ENCODE measurements at regions not wholly inside any gene's neighbourhood (a gene's known extent, or its start where the extent isn't known, plus 50 kb on each side); places are given as distances from the start of the nearest gene placed in this dataset.
"Not testable (repeated sequence)": the region's sequence is repeated elsewhere in the genome, so short reads cannot be mapped to it uniquely, and the experiment has no call there.

GRCh38 chr4:8976466-8977128, 105.0 kb upstream of the HMX1 start:
- H3K27ac ChIP-seq (ENCODE audit: low read length); H3K9me3 ChIP-seq (ENCODE audit: control insufficient read depth, low read depth, low read length); H3K4me3 ChIP-seq (ENCODE audit: low read length); H3K36me3 ChIP-seq (ENCODE audit: control insufficient read depth, insufficient read depth, low read length); H3K27me3 ChIP-seq (ENCODE audit: control insufficient read depth, insufficient read depth, low read length); DNase-seq; H3K4me1 ChIP-seq (ENCODE audit: control insufficient read depth, insufficient read depth, low read length): not testable (repeated sequence)
- no CpG with 5 or more reads among the region's 24 CpGs for WGBS (ENCODE audit: insufficient coverage, low lambda C conversion rate)

DNA sequence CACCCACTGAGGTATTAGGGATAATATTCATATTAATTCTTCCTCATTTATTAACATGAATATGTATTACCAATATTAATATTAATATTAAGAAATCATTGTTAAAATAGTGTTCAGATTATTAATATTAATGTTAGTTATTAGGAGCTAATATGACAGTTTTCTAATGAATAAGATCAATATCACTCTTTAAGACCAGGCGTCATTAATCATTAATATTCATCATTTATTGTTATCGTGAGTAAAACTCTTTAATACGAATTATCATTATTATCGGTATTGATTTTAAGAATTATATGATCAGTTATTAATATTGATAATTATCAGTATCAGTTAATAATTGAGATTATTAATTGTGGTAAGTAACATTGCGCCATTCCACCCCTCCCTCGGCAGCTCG, 101.0 kb upstream of the HMX1 start:
- WGBS (ENCODE audit: insufficient coverage, low lambda C conversion rate), result 100% methylated on average over 2 of the region's 7 CpGs
- not testable (repeated sequence) for H3K36me3 ChIP-seq (ENCODE audit: control insufficient read depth, insufficient read depth, low read length); H3K4me3 ChIP-seq (ENCODE audit: low read length); DNase-seq; H3K4me1 ChIP-seq (ENCODE audit: control insufficient read depth, insufficient read depth, low read length); H3K27me3 ChIP-seq (ENCODE audit: control insufficient read depth, insufficient read depth, low read length); H3K27ac ChIP-seq (ENCODE audit: low read length); H3K9me3 ChIP-seq (ENCODE audit: control insufficient read depth, low read depth, low read length)

DNA sequence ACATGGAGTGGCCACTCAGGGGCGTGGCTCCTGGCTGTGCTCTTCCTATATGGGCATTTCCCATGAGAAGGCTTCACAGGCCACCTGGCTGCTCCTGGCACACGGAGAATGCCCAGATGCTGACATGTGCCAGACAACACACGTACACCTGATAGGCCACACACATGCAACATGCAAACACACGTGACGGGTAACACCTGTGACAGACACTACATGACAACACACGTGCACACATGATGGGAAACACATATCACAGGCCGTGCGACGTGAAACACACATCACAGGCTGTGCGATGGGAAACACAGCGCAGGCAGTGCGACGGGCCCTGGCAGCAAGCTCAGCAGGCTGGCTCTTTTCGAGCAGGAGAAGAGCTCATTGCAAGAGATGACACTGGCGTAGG, 94.3 kb upstream of the HMX1 start:
- no CpG with 5 or more reads among the region's 15 CpGs for WGBS (ENCODE audit: insufficient coverage, low lambda C conversion rate)

DNA sequence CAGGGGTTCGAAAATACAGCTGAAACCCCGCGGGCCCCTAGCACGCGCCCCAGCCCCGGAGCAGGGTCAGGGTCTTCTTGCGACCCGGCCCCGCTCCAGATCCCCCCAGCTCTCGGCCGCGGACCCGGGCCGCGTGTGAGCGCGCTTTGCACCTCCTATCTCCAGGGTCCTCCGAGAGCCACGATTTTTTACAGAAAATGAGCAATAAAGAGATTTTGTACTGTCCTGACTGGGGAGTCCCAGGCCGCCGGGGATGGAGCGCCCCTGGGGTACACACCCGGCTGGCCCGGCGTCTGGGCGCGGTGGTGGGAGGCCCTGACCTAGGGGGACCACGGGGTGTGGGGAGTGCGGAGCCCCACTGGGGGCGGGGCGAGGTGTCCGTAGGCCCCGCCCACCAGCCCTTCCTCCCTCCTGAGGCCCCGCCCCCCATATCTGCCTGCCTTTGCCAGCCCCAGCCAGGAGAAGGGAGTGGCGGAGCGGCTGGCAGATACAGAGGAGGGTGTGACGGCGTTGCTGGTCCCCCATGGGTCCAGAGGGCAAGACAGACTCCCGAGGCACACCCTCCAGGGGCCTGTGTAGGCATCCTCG, 92.7 kb upstream of the HMX1 start:
- H3K27me3 ChIP-seq (ENCODE audit: control insufficient read depth, insufficient read depth, low read length), result peaks cover 10% of the 10 kb centered on the region
- not testable (repeated sequence) for H3K36me3 ChIP-seq (ENCODE audit: control insufficient read depth, insufficient read depth, low read length); H3K4me3 ChIP-seq (ENCODE audit: low read length); H3K4me1 ChIP-seq (ENCODE audit: control insufficient read depth, insufficient read depth, low read length); H3K27ac ChIP-seq (ENCODE audit: low read length); H3K9me3 ChIP-seq (ENCODE audit: control insufficient read depth, low read depth, low read length)
- peak; percentile 9 to 34 for DNase-seq
- no CpG with 5 or more reads among the region's 40 CpGs for WGBS (ENCODE audit: insufficient coverage, low lambda C conversion rate)

More for the DNA sequence above, 94.3 kb upstream of the HMX1 start:
- not testable (repeated sequence) for H3K4me3 ChIP-seq (ENCODE audit: low read length); H3K36me3 ChIP-seq (ENCODE audit: control insufficient read depth, insufficient read depth, low read length); DNase-seq; H3K27ac ChIP-seq (ENCODE audit: low read length); H3K4me1 ChIP-seq (ENCODE audit: control insufficient read depth, insufficient read depth, low read length); H3K9me3 ChIP-seq (ENCODE audit: control insufficient read depth, low read depth, low read length)
- H3K27me3 ChIP-seq (ENCODE audit: control insufficient read depth, insufficient read depth, low read length), result peaks cover 10% of the 10 kb centered on the region

DNA sequence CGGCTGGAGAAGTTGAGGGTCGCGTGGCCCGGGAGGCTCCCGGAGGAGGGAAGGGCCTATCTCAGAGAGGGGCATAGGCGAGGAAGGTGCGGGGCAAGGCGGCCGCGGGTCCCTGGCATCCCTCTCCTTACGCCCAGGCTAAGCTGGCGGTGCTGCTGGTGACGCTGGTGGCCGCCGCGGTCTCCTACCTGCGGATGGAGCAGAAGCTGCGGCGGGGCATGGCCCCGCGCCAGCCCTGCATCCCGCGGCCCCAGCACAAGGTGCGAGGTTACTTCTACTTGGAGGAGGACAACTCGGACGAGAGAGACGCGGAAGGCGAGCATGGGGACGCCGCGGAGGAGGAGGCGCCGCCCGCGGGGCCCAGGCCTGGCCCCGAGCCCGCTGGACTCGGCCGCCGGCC, 91.9 kb upstream of the HMX1 start:
- H3K4me3 ChIP-seq (ENCODE audit: low read length); DNase-seq; H3K27ac ChIP-seq (ENCODE audit: low read length); H3K36me3 ChIP-seq (ENCODE audit: control insufficient read depth, insufficient read depth, low read length); H3K9me3 ChIP-seq (ENCODE audit: control insufficient read depth, low read depth, low read length); H3K4me1 ChIP-seq (ENCODE audit: control insufficient read depth, insufficient read depth, low read length): not testable (repeated sequence)
- WGBS (ENCODE audit: insufficient coverage, low lambda C conversion rate), result no CpG with 5 or more reads among the region's 41 CpGs
- peaks cover 10% of the 10 kb centered on the region for H3K27me3 ChIP-seq (ENCODE audit: control insufficient read depth, insufficient read depth, low read length)

DNA sequence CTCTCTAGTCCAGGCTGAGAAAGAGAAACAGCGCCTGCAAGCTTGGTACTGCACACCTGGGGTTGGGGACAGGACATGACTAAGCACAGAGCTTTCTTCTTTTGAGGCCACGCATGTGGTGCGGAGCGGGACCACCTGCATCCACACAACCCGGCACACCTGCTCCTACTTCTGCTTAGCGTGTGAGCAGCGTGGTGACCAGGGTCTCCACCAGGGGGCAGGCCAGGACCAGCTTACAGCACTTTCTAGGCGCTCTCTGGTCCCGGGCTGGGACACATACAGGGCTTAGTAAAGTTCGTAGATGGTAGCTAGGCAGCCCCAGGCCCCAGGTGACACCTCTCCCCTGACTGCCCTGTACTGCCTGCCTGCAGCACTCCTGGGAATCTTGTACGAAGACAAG, 89.7 kb upstream of the HMX1 start:
- peaks cover 10% of the 10 kb centered on the region for H3K27me3 ChIP-seq (ENCODE audit: control insufficient read depth, insufficient read depth, low read length)
- not testable (repeated sequence) for H3K4me3 ChIP-seq (ENCODE audit: low read length)
- no CpG with 5 or more reads among the region's 11 CpGs for WGBS (ENCODE audit: insufficient coverage, low lambda C conversion rate)

GRCh38 chr4:8959471-8959870, 87.8 kb upstream of the HMX1 start:
- not testable (repeated sequence) for H3K27ac ChIP-seq (ENCODE audit: low read length); DNase-seq; H3K27me3 ChIP-seq (ENCODE audit: control insufficient read depth, insufficient read depth, low read length); H3K36me3 ChIP-seq (ENCODE audit: control insufficient read depth, insufficient read depth, low read length); H3K9me3 ChIP-seq (ENCODE audit: control insufficient read depth, low read depth, low read length); H3K4me1 ChIP-seq (ENCODE audit: control insufficient read depth, insufficient read depth, low read length); H3K4me3 ChIP-seq (ENCODE audit: low read length)
- no CpG with 5 or more reads among the region's 18 CpGs for WGBS (ENCODE audit: insufficient coverage, low lambda C conversion rate)

More for the DNA sequence above, 89.7 kb upstream of the HMX1 start:
- peak; percentile 16 for DNase-seq
- H3K9me3 ChIP-seq (ENCODE audit: control insufficient read depth, low read depth, low read length); H3K27ac ChIP-seq (ENCODE audit: low read length); H3K36me3 ChIP-seq (ENCODE audit: control insufficient read depth, insufficient read depth, low read length); H3K4me1 ChIP-seq (ENCODE audit: control insufficient read depth, insufficient read depth, low read length): not testable (repeated sequence)

DNA sequence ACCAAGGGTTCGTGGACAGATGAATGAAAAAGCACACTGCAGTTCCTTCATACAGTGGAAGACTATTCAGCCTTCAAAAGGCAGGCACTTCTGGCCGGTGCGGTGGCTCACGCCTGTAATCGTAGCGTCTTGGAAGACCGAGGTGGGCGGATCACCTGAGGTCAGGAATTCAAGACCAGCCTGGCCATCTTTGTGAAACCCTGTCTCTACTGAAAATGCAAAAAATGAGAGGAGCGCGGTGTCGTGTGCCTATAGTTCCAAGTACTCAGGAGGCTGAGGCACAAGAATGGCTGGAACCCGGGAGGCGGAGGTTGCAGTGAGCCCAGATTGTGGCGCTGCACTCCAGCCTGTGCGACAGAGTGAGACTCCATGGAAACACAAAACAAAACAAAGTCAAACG, 82.4 kb upstream of the HMX1 start:
- DNase-seq; H3K27me3 ChIP-seq (ENCODE audit: control insufficient read depth, insufficient read depth, low read length); H3K4me1 ChIP-seq (ENCODE audit: control insufficient read depth, insufficient read depth, low read length); H3K4me3 ChIP-seq (ENCODE audit: low read length); H3K27ac ChIP-seq (ENCODE audit: low read length); H3K36me3 ChIP-seq (ENCODE audit: control insufficient read depth, insufficient read depth, low read length); H3K9me3 ChIP-seq (ENCODE audit: control insufficient read depth, low read depth, low read length): not testable (repeated sequence)
- WGBS (ENCODE audit: insufficient coverage, low lambda C conversion rate), result no CpG with 5 or more reads among the region's 16 CpGs

DNA sequence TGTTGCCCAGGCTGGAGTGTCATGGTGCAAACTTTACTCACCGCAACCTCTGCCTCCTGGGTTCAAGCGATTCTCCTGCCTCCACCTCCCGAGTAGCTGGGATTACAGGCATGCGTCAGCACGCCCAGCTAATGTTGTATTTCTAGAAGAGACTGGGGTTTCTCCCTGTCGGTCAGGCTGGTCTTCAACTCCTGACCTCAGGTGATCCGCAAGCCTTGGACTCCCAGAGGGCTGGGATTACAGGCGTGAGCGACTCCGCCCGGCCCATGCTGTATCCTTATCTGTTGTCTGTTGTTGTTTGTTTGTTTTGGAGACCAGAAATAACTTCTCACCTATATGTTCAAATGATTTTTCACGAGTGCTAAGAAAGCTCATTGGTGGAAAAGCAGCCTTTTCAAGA, 81.2 kb upstream of the HMX1 start:
- H3K27me3 ChIP-seq (ENCODE audit: control insufficient read depth, insufficient read depth, low read length); H3K36me3 ChIP-seq (ENCODE audit: control insufficient read depth, insufficient read depth, low read length); H3K9me3 ChIP-seq (ENCODE audit: control insufficient read depth, low read depth, low read length); H3K4me1 ChIP-seq (ENCODE audit: control insufficient read depth, insufficient read depth, low read length); H3K27ac ChIP-seq (ENCODE audit: low read length); DNase-seq; H3K4me3 ChIP-seq (ENCODE audit: low read length): not testable (repeated sequence)
- no CpG with 5 or more reads among the region's 12 CpGs for WGBS (ENCODE audit: insufficient coverage, low lambda C conversion rate)

DNA sequence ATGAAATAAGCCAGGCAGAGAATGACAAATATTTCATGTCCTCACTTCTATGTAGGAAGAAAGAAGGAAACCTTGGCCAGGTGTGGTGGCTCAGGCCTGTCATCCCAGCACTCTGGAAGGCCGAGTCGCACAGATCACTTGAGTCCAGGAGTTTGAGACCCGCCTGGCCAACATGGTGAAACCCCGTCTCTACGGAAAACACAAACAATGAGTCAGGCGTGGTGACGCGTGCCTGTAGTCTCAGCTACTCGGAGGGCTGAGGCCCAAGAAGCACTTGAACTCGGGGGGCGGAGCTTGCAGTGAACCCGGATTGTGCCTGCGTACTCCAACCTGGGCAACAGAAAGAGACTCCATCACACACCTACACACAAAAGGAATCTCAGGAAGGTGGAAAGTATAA, 80.5 kb upstream of the HMX1 start:
- not testable (repeated sequence) for H3K36me3 ChIP-seq (ENCODE audit: control insufficient read depth, insufficient read depth, low read length); H3K27me3 ChIP-seq (ENCODE audit: control insufficient read depth, insufficient read depth, low read length); H3K4me1 ChIP-seq (ENCODE audit: control insufficient read depth, insufficient read depth, low read length); H3K27ac ChIP-seq (ENCODE audit: low read length); H3K9me3 ChIP-seq (ENCODE audit: control insufficient read depth, low read depth, low read length); DNase-seq; H3K4me3 ChIP-seq (ENCODE audit: low read length)
- no CpG with 5 or more reads among the region's 13 CpGs for WGBS (ENCODE audit: insufficient coverage, low lambda C conversion rate)

DNA sequence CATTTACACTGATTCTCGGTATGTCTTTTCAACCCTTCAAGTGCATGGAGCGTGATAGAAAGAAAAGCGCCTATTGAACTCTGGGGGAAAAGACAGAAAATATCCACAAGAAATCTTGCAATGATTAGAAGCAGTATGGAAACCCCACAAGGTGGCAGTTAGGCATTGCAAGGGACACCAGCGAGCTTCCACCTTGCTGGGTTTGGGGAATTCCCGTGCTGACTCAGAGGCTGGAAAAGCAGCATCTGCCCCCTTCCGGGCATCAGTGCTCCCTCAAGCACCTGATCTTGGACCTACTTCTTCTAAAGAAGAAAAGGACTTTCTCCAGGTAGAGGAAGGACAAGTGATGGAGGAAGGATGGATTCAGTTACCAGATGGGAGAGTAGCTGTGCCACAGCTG, 73.9 kb upstream of the HMX1 start:
- not testable (repeated sequence) for H3K36me3 ChIP-seq (ENCODE audit: control insufficient read depth, insufficient read depth, low read length); H3K9me3 ChIP-seq (ENCODE audit: control insufficient read depth, low read depth, low read length); H3K4me1 ChIP-seq (ENCODE audit: control insufficient read depth, insufficient read depth, low read length); H3K27ac ChIP-seq (ENCODE audit: low read length); DNase-seq; H3K4me3 ChIP-seq (ENCODE audit: low read length); H3K27me3 ChIP-seq (ENCODE audit: control insufficient read depth, insufficient read depth, low read length)
- WGBS (ENCODE audit: insufficient coverage, low lambda C conversion rate), result no CpG with 5 or more reads among the region's 6 CpGs
